SU-DHL-6 (cell line): ENCODE measurements at regions not wholly inside any gene's neighbourhood (a gene's known extent, or its start where the extent isn't known, plus 50 kb on each side); places are given as distances from the start of the nearest gene placed in this dataset.

ENCODE experiments used
- H2AFZ ChIP-seq: fragments of 200-600 bp; sonication (generic); 2 replicates; pipeline ENCODE4 v1.6.1; 2014; ENCODE audit warnings: low read depth, mild to moderate bottlenecking, moderate library complexity, mixed read lengths, antibody characterized with exemption, low read length; ENCODE audit not compliant: severe bottlenecking
- H3F3A ChIP-seq: fragments of 200-600 bp; shearing (Covaris generic); 2 replicates; pipeline ENCODE4 v1.6.0; 2016; ENCODE audit warnings: antibody characterized with exemption, mild to moderate bottlenecking; ENCODE audit not compliant: insufficient read depth
- H3K27ac ChIP-seq: fragments of 200-600 bp; sonication (generic); 2 replicates; pipeline ENCODE4 v1.5.1; 2016; ENCODE audit warnings: low read depth, mild to moderate bottlenecking, low read length, moderate library complexity, mixed read lengths
- H3K27me3 ChIP-seq: fragments of 200-600 bp; sonication (generic), shearing (Covaris generic); 2 replicates; pipeline ENCODE4 v1.6.0; 2014; ENCODE audit warnings: mild to moderate bottlenecking, low read length
- H3K36me3 ChIP-seq: fragments of 200-600 bp; sonication (generic); 2 replicates; pipeline ENCODE4 v1.6.1; 2014; ENCODE audit warnings: mild to moderate bottlenecking, low read length, mixed read lengths
- H3K4me2 ChIP-seq: fragments of 300-600, 200-600 bp; shearing (Covaris generic), sonication (generic); 2 replicates; pipeline ENCODE4 v1.6.0; 2014; ENCODE audit warnings: low read length, low read depth, mild to moderate bottlenecking; ENCODE audit not compliant: poor library complexity, severe bottlenecking
- H3K4me3 ChIP-seq: fragments of 200-600 bp; sonication (generic); 2 replicates; pipeline ENCODE4 v1.5.1; 2014; ENCODE audit warnings: antibody characterized with exemption, low read length, mild to moderate bottlenecking, mixed read lengths; ENCODE audit not compliant: insufficient read depth, poor library complexity, severe bottlenecking
- H3K79me2 ChIP-seq: fragments of 200-600 bp; sonication (generic); 2 replicates; pipeline ENCODE4 v1.6.1; 2014; ENCODE audit warnings: mild to moderate bottlenecking, low read length, moderate library complexity; ENCODE audit not compliant: insufficient read depth
- H3K9ac ChIP-seq: fragments of 200-600 bp; sonication (generic); 2 replicates; pipeline ENCODE4 v1.7.0; 2014; ENCODE audit warnings: mild to moderate bottlenecking, low read length
- H3K9me2 ChIP-seq: fragments of 200-600 bp; sonication (generic); replicated peaks from 2 replicates; pipeline ENCODE4 v1.6.1; 2014; ENCODE audit warnings: low read length; ENCODE audit not compliant: insufficient read depth
- H3K9me3 ChIP-seq: fragments of 200-600 bp; sonication (generic); 2 replicates; pipeline ENCODE4 v1.6.1; 2014; ENCODE audit warnings: low read length, mixed read lengths; ENCODE audit not compliant: insufficient read depth
- H4K20me1 ChIP-seq: fragments of 200-600 bp; sonication (generic); 2 replicates; pipeline ENCODE4 v1.6.1; 2014; ENCODE audit warnings: low read depth, mild to moderate bottlenecking, antibody characterized with exemption, low read length, moderate library complexity, mixed read lengths
- EZH2phosphoT487 ChIP-seq: fragments of 200-600 bp; sonication (generic), shearing (Covaris generic); conservative IDR thresholded peaks from 2 replicates; pipeline ENCODE4 v1.6.1; 2018; ENCODE audit warnings: mild to moderate bottlenecking, antibody characterized with exemption, low read length, moderate library complexity, mixed read lengths
- TF ChIP-seq, protein P1 (sequence below): fragments of 200-600 bp; sonication (generic); IDR thresholded peaks from one replicate; pipeline ENCODE4 v1.5.1; 2017; ENCODE audit warnings: antibody characterized with exemption, mild to moderate bottlenecking, low read length, moderate library complexity; ENCODE audit not compliant: insufficient read depth, poor library complexity, severe bottlenecking

DNA sequence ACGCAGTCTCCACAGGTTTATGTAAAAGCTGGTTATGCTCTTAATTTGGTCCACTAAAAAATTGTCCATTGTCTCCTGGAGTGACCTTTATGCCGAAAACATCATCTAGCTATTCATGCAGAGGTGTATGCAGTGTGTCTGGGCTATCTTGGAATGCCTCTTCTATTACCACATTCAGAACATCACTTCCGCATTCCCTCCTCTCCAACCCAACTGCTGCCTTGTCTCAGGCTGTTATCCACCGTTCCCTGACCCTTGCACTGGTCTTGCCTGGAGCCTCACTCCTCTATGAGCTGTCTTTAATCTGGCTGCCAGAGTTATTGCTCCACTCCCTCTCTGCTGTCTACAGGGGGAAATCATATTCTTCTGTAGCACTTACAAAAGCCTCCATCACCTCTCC lies 214.1 kb upstream of the ANKRD55 start:
- Histone ChIP-seq H3K9me2 (no peaks in the 10 kb centered on the region), H3K9me3 (no peaks in the 10 kb centered on the region), H3K27ac (no peak overlapping the region), H3K79me2 (no peaks in the 10 kb centered on the region), H3F3A (no peaks in the 10 kb centered on the region), H3K9ac (no peak overlapping the region), H3K36me3 (no peaks in the 10 kb centered on the region), H3K4me3 (no peak overlapping the region), H4K20me1 (no peaks in the 10 kb centered on the region), H3K4me2 (no peak overlapping the region), H3K27me3 (no peaks in the 10 kb centered on the region), H2AFZ (no peak overlapping the region)
- TF ChIP-seq, protein P1, sequence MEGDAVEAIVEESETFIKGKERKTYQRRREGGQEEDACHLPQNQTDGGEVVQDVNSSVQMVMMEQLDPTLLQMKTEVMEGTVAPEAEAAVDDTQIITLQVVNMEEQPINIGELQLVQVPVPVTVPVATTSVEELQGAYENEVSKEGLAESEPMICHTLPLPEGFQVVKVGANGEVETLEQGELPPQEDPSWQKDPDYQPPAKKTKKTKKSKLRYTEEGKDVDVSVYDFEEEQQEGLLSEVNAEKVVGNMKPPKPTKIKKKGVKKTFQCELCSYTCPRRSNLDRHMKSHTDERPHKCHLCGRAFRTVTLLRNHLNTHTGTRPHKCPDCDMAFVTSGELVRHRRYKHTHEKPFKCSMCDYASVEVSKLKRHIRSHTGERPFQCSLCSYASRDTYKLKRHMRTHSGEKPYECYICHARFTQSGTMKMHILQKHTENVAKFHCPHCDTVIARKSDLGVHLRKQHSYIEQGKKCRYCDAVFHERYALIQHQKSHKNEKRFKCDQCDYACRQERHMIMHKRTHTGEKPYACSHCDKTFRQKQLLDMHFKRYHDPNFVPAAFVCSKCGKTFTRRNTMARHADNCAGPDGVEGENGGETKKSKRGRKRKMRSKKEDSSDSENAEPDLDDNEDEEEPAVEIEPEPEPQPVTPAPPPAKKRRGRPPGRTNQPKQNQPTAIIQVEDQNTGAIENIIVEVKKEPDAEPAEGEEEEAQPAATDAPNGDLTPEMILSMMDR = no peak
- no peak for TF ChIP-seq EZH2phosphoT487

DNA sequence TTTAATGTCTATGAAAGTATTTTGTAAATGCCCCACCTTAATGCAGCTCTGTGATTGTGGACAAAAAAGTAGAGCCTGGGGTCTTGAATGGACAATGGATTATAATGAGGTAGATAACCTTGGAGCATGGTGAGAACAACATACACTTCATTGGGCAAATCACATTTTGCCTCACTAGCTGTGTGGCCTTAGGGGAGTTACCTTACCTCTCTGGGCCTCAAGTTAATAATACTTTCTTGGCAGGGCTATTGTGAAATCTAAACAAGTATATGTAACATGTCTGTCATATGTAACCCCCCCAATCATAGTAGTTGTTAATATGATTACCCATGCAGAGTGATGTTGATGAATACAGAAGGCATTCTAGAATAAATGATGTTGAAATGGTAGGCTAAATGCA lies 213.6 kb upstream of the ANKRD55 start:
- H4K20me1 ChIP-seq = no peaks in the 10 kb centered on the region
- H3K79me2 ChIP-seq = no peaks in the 10 kb centered on the region
- no peaks in the 10 kb centered on the region for H3F3A ChIP-seq
- H3K9me3 ChIP-seq = no peaks in the 10 kb centered on the region
- H3K4me3 ChIP-seq = no peak overlapping the region
- no peak overlapping the region for H3K27ac ChIP-seq
- H3K27me3 ChIP-seq = no peaks in the 10 kb centered on the region
- H2AFZ ChIP-seq = no peak overlapping the region
- no peak overlapping the region for H3K9ac ChIP-seq
- H3K9me2 ChIP-seq = no peaks in the 10 kb centered on the region
- no peaks in the 10 kb centered on the region for H3K36me3 ChIP-seq
- TF ChIP-seq EZH2phosphoT487 = no peak
- TF ChIP-seq, protein P1 = no peak
- no peak overlapping the region for H3K4me2 ChIP-seq

DNA sequence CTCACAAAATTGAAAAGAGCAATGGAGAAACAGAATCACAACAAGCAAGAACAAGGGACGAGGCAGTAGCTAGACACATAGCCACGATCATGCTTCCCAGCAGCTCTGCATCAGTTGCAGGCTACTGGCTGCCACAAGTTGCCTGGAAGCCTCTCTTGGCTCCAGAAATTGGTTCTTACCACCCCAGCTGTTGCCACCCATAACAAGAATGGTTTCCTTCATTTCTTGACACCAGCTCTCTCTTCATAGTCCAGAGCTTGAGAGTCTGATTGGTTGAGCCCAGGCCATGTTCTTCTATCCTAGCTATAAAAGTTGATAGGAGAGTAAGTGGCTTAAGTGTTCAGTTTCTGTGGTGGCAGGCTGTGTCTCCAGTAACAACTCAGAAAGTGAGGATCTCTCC lies 210.7 kb upstream of the ANKRD55 start:
- no peaks in the 10 kb centered on the region for H3K27me3 ChIP-seq
- H3K4me3 ChIP-seq = no peak overlapping the region
- H3K36me3 ChIP-seq = no peaks in the 10 kb centered on the region
- no peak overlapping the region for H3K27ac ChIP-seq
- no peaks in the 10 kb centered on the region for H3K9me2 ChIP-seq
- no peak overlapping the region for H3K9ac ChIP-seq
- H3K9me3 ChIP-seq = no peaks in the 10 kb centered on the region
- no peaks in the 10 kb centered on the region for H3F3A ChIP-seq
- no peak overlapping the region for H3K4me2 ChIP-seq
- no peaks in the 10 kb centered on the region for H3K79me2 ChIP-seq
- TF ChIP-seq, protein P1 = no peak
- TF ChIP-seq EZH2phosphoT487 = no peak
- no peaks in the 10 kb centered on the region for H4K20me1 ChIP-seq
- no peak overlapping the region for H2AFZ ChIP-seq
